ENCODE measurements at regions not wholly inside any gene's neighbourhood (a gene's known extent, or its start where the extent isn't known, plus 50 kb on each side); places are given as distances from the start of the nearest gene placed in this dataset.

GRCh38 chr4:98711526-98711925 is 53.1 kb upstream of the TSPAN5 start:
- Histone ChIP-seq H3K27ac (ENCODE audit: low read depth in 2 of 2, low read length in 2 of 2) (no peak overlapping the region), H3K9ac (ENCODE audit: low read depth in 1 of 2, low read length in 2 of 2) (no peak overlapping the region), H3K4me3 (ENCODE audit: low read length in 2 of 2) (no peak overlapping the region), H3K9me3 (ENCODE audit: control insufficient read depth in 2 of 2, low read length in 2 of 2) (no peaks in the 10 kb centered on the region), H3K27me3 (ENCODE audit: control insufficient read depth in 2 of 2, insufficient read depth in 2 of 2, low read length in 2 of 2) (no peaks in the 10 kb centered on the region), H3K36me3 (ENCODE audit: control insufficient read depth in 2 of 2, insufficient read depth in 2 of 2, low read length in 2 of 2) (no peaks in the 10 kb centered on the region), H3K4me1 (ENCODE audit: control insufficient read depth in 2 of 2, insufficient read depth in 2 of 2, low read length in 2 of 2) (no peaks in the 10 kb centered on the region)

GRCh38 chr4:98710831-98711230 is 52.4 kb upstream of the TSPAN5 start:
- Histone ChIP-seq H3K27me3 (ENCODE audit: control insufficient read depth in 2 of 2, insufficient read depth in 2 of 2, low read length in 2 of 2) (no peaks in the 10 kb centered on the region), H3K9me3 (ENCODE audit: control insufficient read depth in 2 of 2, low read length in 2 of 2) (peaks cover 0 to 3% of the 10 kb centered on the region in 2 donors), H3K4me3 (ENCODE audit: low read length in 2 of 2) (no peak overlapping the region), H3K9ac (ENCODE audit: low read depth in 1 of 2, low read length in 2 of 2) (no peak overlapping the region), H3K4me1 (ENCODE audit: control insufficient read depth in 2 of 2, insufficient read depth in 2 of 2, low read length in 2 of 2) (no peaks in the 10 kb centered on the region), H3K27ac (ENCODE audit: low read depth in 2 of 2, low read length in 2 of 2) (no peak overlapping the region), H3K36me3 (ENCODE audit: control insufficient read depth in 2 of 2, insufficient read depth in 2 of 2, low read length in 2 of 2) (no peaks in the 10 kb centered on the region)
